ENCODE measurements at regions not wholly inside any gene's neighbourhood (a gene's known extent, or its start where the extent isn't known, plus 50 kb on each side); places are given as distances from the start of the nearest gene placed in this dataset.

- TF ChIP-seq CTCF (optimal IDR thresholded peaks at IDR 0.05 in 1 of 3, IDR thresholded peaks at IDR 0.05 in 1 of 3, conservative IDR thresholded peaks at IDR 0.05 in 1 of 3; ENCODE audit: extremely low read depth in 1 of 3, insufficient read depth in 2 of 3, low read length in 3 of 3) = no peak
- no peak for TF ChIP-seq EZH2 (IDR thresholded peaks at IDR 0.05; ENCODE audit: low read length)
Measured at GRCh38 chr3:137360531-137361201, 402.9 kb downstream of the IL20RB start.
